ENCODE measurements at regions not wholly inside any gene's neighbourhood (a gene's known extent, or its start where the extent isn't known, plus 50 kb on each side); places are given as distances from the start of the nearest gene placed in this dataset.

DNA sequence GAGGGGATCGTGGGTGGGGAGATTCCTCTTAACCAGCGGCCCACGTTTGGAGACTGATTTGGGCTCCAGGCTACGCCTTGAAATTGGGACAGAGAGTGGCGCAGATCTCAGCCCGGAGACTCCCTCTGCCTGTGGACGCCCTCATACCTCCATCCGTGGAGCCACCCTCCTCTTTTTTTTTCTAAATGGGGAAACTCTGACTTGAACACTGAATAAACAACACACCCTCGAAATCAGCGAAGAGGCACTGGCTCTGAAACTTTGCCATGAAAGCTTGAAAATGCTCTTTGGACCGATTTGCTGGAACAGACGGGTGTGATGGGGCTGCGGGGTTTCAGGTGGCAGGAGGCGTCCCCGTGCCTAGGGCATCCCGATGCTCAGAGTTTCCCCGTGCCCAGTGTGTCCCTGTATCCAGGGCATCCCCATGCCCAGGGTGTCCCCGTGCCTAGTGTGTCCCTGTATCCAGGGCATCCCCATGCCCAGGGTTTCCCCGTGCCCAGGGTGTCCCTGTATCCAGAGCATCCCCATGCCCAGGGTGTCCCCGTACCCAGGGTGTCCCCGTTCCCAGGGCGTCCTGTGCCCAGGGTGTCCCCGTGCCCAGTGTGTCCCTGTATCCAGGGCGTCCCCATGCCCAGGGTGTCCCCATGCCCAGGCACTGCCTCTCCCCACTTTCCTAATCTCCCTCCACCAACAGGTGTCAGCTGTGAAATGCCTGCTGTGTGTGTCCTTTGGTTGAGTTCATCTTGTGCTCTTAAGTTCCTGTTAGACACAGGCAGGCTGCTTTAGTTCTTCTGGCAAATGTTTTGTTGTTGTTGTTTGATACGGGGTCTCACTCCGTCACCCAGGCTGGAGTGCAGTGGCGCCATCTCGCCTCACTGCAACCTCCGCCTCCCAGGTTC is 187.0 kb downstream of the SEC14L1 start:
- Histone ChIP-seq H3K27ac (peak overlapping the region in 1 of 2 donors; percentile 100), H3K9me3 (no peaks in the 10 kb centered on the region), H3K4me3 (no peak overlapping the region), H3K27me3 (no peaks in the 10 kb centered on the region), H3K4me1 (peaks cover 11 to 19% of the 10 kb centered on the region in 2 donors), H3K36me3 (no peaks in the 10 kb centered on the region)
- peak; percentile 16 to 40 for DNase-seq (ENCODE audit: low spot score in 2 of 2)
- intact Hi-C loops (cut with DNase I; ENCODE audit: low total_unique reads), result loop anchor here (5.0 to 10.0 kb wide), 2 partner anchors 97 to 169 kb away; no protein-coding TSS in a partner anchor
- TF ChIP-seq POLR2A (IDR thresholded peaks at IDR 0.05), result no peak
- TF ChIP-seq, protein P1, sequence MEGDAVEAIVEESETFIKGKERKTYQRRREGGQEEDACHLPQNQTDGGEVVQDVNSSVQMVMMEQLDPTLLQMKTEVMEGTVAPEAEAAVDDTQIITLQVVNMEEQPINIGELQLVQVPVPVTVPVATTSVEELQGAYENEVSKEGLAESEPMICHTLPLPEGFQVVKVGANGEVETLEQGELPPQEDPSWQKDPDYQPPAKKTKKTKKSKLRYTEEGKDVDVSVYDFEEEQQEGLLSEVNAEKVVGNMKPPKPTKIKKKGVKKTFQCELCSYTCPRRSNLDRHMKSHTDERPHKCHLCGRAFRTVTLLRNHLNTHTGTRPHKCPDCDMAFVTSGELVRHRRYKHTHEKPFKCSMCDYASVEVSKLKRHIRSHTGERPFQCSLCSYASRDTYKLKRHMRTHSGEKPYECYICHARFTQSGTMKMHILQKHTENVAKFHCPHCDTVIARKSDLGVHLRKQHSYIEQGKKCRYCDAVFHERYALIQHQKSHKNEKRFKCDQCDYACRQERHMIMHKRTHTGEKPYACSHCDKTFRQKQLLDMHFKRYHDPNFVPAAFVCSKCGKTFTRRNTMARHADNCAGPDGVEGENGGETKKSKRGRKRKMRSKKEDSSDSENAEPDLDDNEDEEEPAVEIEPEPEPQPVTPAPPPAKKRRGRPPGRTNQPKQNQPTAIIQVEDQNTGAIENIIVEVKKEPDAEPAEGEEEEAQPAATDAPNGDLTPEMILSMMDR (IDR thresholded peaks at IDR 0.05), result no peak
- TF ChIP-seq POLR2AphosphoS5 (IDR thresholded peaks at IDR 0.05), result no peak

GRCh38 chr17:77328823-77329740 is 188.3 kb downstream of the SEC14L1 start:
- peaks cover 3 to 8% of the 10 kb centered on the region in 2 donors for H3K4me1 ChIP-seq
- peak overlapping the region; percentile 38 to 44 for H3K27ac ChIP-seq
- TF ChIP-seq POLR2A (IDR thresholded peaks at IDR 0.05) (no peak), POLR2AphosphoS5 (IDR thresholded peaks at IDR 0.05) (no peak)
- TF ChIP-seq, protein P1 (IDR thresholded peaks at IDR 0.05), result no peak
- no peaks in the 10 kb centered on the region for H3K9me3 ChIP-seq
- H3K36me3 ChIP-seq, result no peaks in the 10 kb centered on the region
- DNase-seq (ENCODE audit: low spot score in 2 of 2), result peak; percentile 17 to 41
- H3K27me3 ChIP-seq, result no peaks in the 10 kb centered on the region
- intact Hi-C loops (cut with DNase I; ENCODE audit: low total_unique reads), result loop anchor here (5.0 to 10.0 kb wide), 2 partner anchors 96 to 168 kb away; no protein-coding TSS in a partner anchor
- no peak overlapping the region for H3K4me3 ChIP-seq

- Histone ChIP-seq H3K27ac (peak overlapping the region; percentile 38 to 44), H3K4me1 (peaks cover 3 to 6% of the 10 kb centered on the region in 2 donors)
These were observed 189.2 kb downstream of the SEC14L1 start for GRCh38 chr17:77329741-77330531.

GRCh38 chr17:77330602-77331081 is 189.9 kb downstream of the SEC14L1 start:
- Histone ChIP-seq H3K27ac (peak overlapping the region in 1 of 2 donors; percentile 61), H3K4me3 (no peak overlapping the region), H3K9me3 (no peaks in the 10 kb centered on the region), H3K4me1 (peaks cover under 1 to 3% of the 10 kb centered on the region in 2 donors), H3K27me3 (no peaks in the 10 kb centered on the region), H3K36me3 (no peaks in the 10 kb centered on the region)
- peak; percentile 16 to 17 for DNase-seq (ENCODE audit: low spot score in 2 of 2)
- TF ChIP-seq POLR2AphosphoS5 (IDR thresholded peaks at IDR 0.05), result no peak
- TF ChIP-seq, protein P1 (IDR thresholded peaks at IDR 0.05), result no peak
- TF ChIP-seq POLR2A (IDR thresholded peaks at IDR 0.05), result no peak
- intact Hi-C loops (cut with DNase I; ENCODE audit: low total_unique reads), result loop anchor here (1.0 kb wide), 1 partner anchor 18 kb away; no protein-coding TSS in a partner anchor

More at GRCh38 chr17:77329741-77330531, 189.2 kb downstream of the SEC14L1 start:
- no peaks in the 10 kb centered on the region for H3K27me3 ChIP-seq
- no peaks in the 10 kb centered on the region for H3K36me3 ChIP-seq
- no peaks in the 10 kb centered on the region for H3K9me3 ChIP-seq
- TF ChIP-seq POLR2AphosphoS5 (IDR thresholded peaks at IDR 0.05) (no peak), POLR2A (IDR thresholded peaks at IDR 0.05) (no peak)
- TF ChIP-seq, protein P1 (IDR thresholded peaks at IDR 0.05), result no peak
- intact Hi-C loops (cut with DNase I; ENCODE audit: low total_unique reads), result loop anchor here (5.0 to 10.0 kb wide), 2 partner anchors 95 to 167 kb away; no protein-coding TSS in a partner anchor
- DNase-seq (ENCODE audit: low spot score in 2 of 2), result peak; percentile 18 to 50
- no peak overlapping the region for H3K4me3 ChIP-seq

Measured in breast epithelium (tissue), 4 donors.